Endothelial cell of umbilical vein (primary cell): ENCODE measurements at regions not wholly inside any gene's neighbourhood (a gene's known extent, or its start where the extent isn't known, plus 50 kb on each side); places are given as distances from the start of the nearest gene placed in this dataset.

ENCODE experiments used
- BruUV-seq: library from RNA; stranded (reverse); fragments of 400-500 nt; replicated peaks from 2 replicates; lab custom pipeline; 2021; lab: Mats Ljungman, UMichigan
- CTCF ChIA-PET: fragments of 300-600, 350-600 bp; sonication (Branson Sonifier 250); formaldehyde crosslinking; loops from one replicate; lab custom pipeline; 2021; ENCODE audit warnings: antibody characterized with exemption, inconsistent platforms; lab: Charles Lee
- POLR2A ChIA-PET: fragments of 300-600, 350-600 bp; sonication (Branson Sonifier 250); formaldehyde crosslinking; loops from one replicate; lab custom pipeline; 2021; ENCODE audit warnings: antibody characterized with exemption, inconsistent platforms; lab: Charles Lee
- DNase-seq: peaks from one replicate; pipeline ENCODE4 v3.0.0-alpha.2; 2011; ENCODE audit warnings: low read depth, low spot score
- FAIRE-seq: peaks from 2 replicates; lab custom pipeline; 2011; peaks lifted over from hg19 to GRCh38; lab: Jason Lieb, UNC
- H2AFZ ChIP-seq: 2 replicates; pipeline ENCODE4 v1.6.0; 2012; ENCODE audit warnings: low read depth, low read length, control low read depth, inconsistent platforms
- H3K27ac ChIP-seq: 2 replicates; pipeline ENCODE4 v1.5.1; 2011; ENCODE audit warnings: low read depth, mild to moderate bottlenecking, control low read depth, low read length, moderate library complexity; ENCODE audit not compliant: insufficient read depth
- H3K27me3 ChIP-seq, 2 experiments: 2 replicates each; pipeline versions ENCODE4 v1.6.0 to v1.6.1; 2011; ENCODE audit warnings: low read length in 2 of 2, mixed read lengths in 1 of 2; ENCODE audit not compliant: control insufficient read depth in 2 of 2, insufficient read depth in 2 of 2
- H3K36me3 ChIP-seq, 2 experiments: 2 replicates in 1 of 2; 3 replicates in 1 of 2; pipeline ENCODE4 v1.5.1; 2011; ENCODE audit warnings: low read length in 2 of 2, mild to moderate bottlenecking in 1 of 2, moderate library complexity in 1 of 2; ENCODE audit not compliant: control insufficient read depth in 2 of 2, insufficient read depth in 2 of 2; ENCODE audit errors: extremely low read depth in 1 of 2
- H3K4me1 ChIP-seq: 3 replicates; pipeline ENCODE4 v1.5.1; 2011; ENCODE audit warnings: mild to moderate bottlenecking, low read length; ENCODE audit not compliant: control insufficient read depth, insufficient read depth; ENCODE audit errors: extremely low read depth
- H3K4me2 ChIP-seq: 2 replicates; pipeline ENCODE4 v1.6.1; 2011; ENCODE audit warnings: low read length, control low read depth, mixed read lengths; ENCODE audit not compliant: insufficient read depth
- H3K4me3 ChIP-seq, 3 experiments: fragments of 200-600 bp in 1 of 3; sonication (generic), shearing (Covaris generic) in 1 of 3; replicated peaks in 1 of 3; 2 replicates each; pipeline ENCODE4 v1.5.1; 2011 to 2016; ENCODE audit warnings: control low read depth in 3 of 3, low read length in 3 of 3, mild to moderate bottlenecking in 2 of 3, inconsistent platforms in 1 of 3, low read depth in 1 of 3, moderate library complexity in 1 of 3; ENCODE audit not compliant: insufficient read depth in 1 of 3
- H3K79me2 ChIP-seq: 2 replicates; pipeline ENCODE4 v1.6.0; 2012; ENCODE audit warnings: low read length, inconsistent platforms; ENCODE audit not compliant: control insufficient read depth, insufficient read depth
- H3K9ac ChIP-seq: replicated peaks from 2 replicates; pipeline ENCODE3; 2011; ENCODE audit warnings: low read length, control low read depth; ENCODE audit not compliant: insufficient read depth; ENCODE audit errors: extremely low read depth
- H3K9me1 ChIP-seq: replicated peaks from 3 replicates; pipeline ENCODE4 v1.6.0; 2011; ENCODE audit warnings: mild to moderate bottlenecking, low read length; ENCODE audit not compliant: control insufficient read depth, insufficient read depth; ENCODE audit errors: extremely low read depth
- H3K9me3 ChIP-seq: replicated peaks from 2 replicates; pipeline ENCODE4 v1.5.1; 2012; ENCODE audit warnings: low read length, inconsistent platforms; ENCODE audit not compliant: control insufficient read depth, insufficient read depth
- H4K20me1 ChIP-seq: replicated peaks from 2 replicates; pipeline ENCODE3; 2011; ENCODE audit warnings: mild to moderate bottlenecking, low read length; ENCODE audit not compliant: control insufficient read depth, insufficient read depth; ENCODE audit errors: extremely low read depth
- EZH2 ChIP-seq: IDR thresholded peaks from 2 replicates; pipeline ENCODE4 v1.6.1; 2012; ENCODE audit warnings: borderline replicate concordance, low read depth, mild to moderate bottlenecking, moderate library complexity, low read length, inconsistent platforms; ENCODE audit not compliant: severe bottlenecking
- FOS ChIP-seq: IDR thresholded peaks from 2 replicates; pipeline ENCODE4 v1.6.1; 2011; ENCODE audit warnings: mild to moderate bottlenecking, low read length, moderate library complexity, borderline replicate concordance; ENCODE audit not compliant: insufficient read depth
- GATA2 ChIP-seq: IDR thresholded peaks from 2 replicates; pipeline ENCODE4 v1.7.0; 2011; ENCODE audit warnings: low read depth, mild to moderate bottlenecking, moderate library complexity, mixed read lengths, low read length; ENCODE audit not compliant: insufficient read length, insufficient read depth
- JUN ChIP-seq: IDR thresholded peaks from 2 replicates; pipeline ENCODE4 v1.6.1; 2011; ENCODE audit warnings: borderline replicate concordance, low read depth; ENCODE audit not compliant: insufficient read length, insufficient read depth
- MYC ChIP-seq: IDR thresholded peaks from one replicate; pipeline ENCODE4 v1.6.1; 2011; ENCODE audit warnings: mild to moderate bottlenecking, low read depth, low read length
- POLR2A ChIP-seq: IDR thresholded peaks from 2 replicates; pipeline ENCODE4 v1.6.1; 2012; ENCODE audit warnings: low read depth, mild to moderate bottlenecking, control low read depth, low read length
- POLR2AphosphoS5 ChIP-seq: IDR thresholded peaks from 2 replicates; pipeline ENCODE4 v1.6.1; 2012; ENCODE audit warnings: low read depth, mild to moderate bottlenecking, control low read depth, low read length, moderate library complexity; ENCODE audit not compliant: insufficient read depth
- dilution Hi-C: fragments of 300-500 bp; cut with MboI; formaldehyde crosslinking; loops from one replicate; pipeline ENCODE4 v1.15.0; 2019; ENCODE audit warnings: low sequenced_read_pairs; ENCODE audit not compliant: extremely low pct_ligation_motif_present
- intact Hi-C: fragments of 100-400 bp; cut with micrococcal nuclease; formaldehyde crosslinking; loops from one replicate; pipeline ENCODE4 v1.10.0; 2022
- TF ChIP-seq, protein P1 (sequence below): IDR thresholded peaks from 2 replicates; pipeline ENCODE4 v1.6.1; 2011; ENCODE audit not compliant: insufficient read depth, insufficient read length
- TF ChIP-seq, protein P2 (sequence below), 2 donors: IDR thresholded peaks; 1 replicate in 1 of 2; 2 replicates in 1 of 2; pipeline ENCODE4 v1.5.1; 2011; ENCODE audit warnings: low read length in 2 of 2, mild to moderate bottlenecking in 2 of 2, moderate library complexity in 2 of 2, control low read depth in 1 of 2, inconsistent platforms in 1 of 2, low read depth in 1 of 2; ENCODE audit not compliant: insufficient read depth in 1 of 2; ENCODE audit errors: extremely low read depth in 1 of 2

DNA sequence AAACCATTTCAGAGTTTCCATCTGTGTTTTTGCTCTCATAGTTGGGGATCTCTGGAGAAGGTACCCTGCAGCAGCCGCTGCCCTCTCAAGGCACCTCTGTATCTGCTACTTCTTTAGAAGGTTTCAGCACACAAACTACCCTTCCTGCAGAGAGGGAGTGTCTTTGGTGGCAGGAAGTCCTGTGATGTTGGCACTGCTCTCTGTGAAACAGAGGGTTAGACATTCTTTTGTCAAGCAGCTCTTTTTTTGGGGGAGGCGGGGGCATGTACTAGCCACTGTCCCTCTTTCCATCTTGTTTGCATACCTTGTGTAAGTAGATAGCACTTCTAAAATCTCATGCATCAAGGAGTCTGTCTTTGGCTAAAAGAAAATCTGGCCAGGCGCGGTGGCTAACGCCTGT, 352.6 kb downstream of the BMP4 start:
- H3K27ac ChIP-seq, result no peak overlapping the region
- BruUV-seq, result no TSS peak
- no peaks in the 10 kb centered on the region for H3K4me1 ChIP-seq
- intact Hi-C loops, result no loop called here
- ChIA-PET CTCF (no interaction called here), POLR2A (no interaction called here)
- no peak overlapping the region for H3K4me3 ChIP-seq
- no peak for DNase-seq
- no peaks in the 10 kb centered on the region for H3K36me3 ChIP-seq
- no peaks in the 10 kb centered on the region for H3K9me3 ChIP-seq
- dilution Hi-C loops, result no loop called here
- TF ChIP-seq EZH2, result no peak
- H4K20me1 ChIP-seq, result no peaks in the 10 kb centered on the region
- H3K4me2 ChIP-seq, result no peak overlapping the region
- no peaks in the 10 kb centered on the region for H3K9me1 ChIP-seq
- H3K27me3 ChIP-seq, result peaks cover 1 to 2% of the 10 kb centered on the region in 2 experiments
- H2AFZ ChIP-seq, result no peak overlapping the region
- FAIRE-seq, result no peak
- no peak overlapping the region for H3K9ac ChIP-seq
- no peaks in the 10 kb centered on the region for H3K79me2 ChIP-seq

DNA sequence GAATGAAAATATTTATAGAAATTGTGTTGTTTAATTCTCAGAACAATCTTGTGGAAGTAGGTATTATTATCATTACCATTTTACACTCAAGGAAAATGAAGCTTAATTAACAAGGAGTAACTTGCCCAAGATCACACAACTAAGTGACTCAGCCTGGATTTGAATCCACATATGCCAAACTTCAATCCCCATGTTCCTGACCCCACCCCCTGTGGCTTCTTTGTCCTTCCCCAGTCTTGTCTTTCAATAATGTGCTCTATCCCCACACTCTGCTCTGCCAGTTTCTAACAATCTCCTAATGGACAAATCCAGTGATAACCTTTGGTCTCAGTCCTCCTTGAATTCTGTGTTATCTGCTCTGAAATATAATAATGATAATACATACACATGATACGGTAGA, 355.2 kb downstream of the BMP4 start:
- H3K9ac ChIP-seq, result no peak overlapping the region
- H3K27ac ChIP-seq, result no peak overlapping the region
- no peak for FAIRE-seq
- TF ChIP-seq POLR2AphosphoS5 (no peak), POLR2A (no peak), MYC (no peak), JUN (no peak), EZH2 (no peak), GATA2 (no peak), FOS (no peak)
- TF ChIP-seq, protein P1, sequence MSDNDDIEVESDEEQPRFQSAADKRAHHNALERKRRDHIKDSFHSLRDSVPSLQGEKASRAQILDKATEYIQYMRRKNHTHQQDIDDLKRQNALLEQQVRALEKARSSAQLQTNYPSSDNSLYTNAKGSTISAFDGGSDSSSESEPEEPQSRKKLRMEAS, result no peak
- TF ChIP-seq, protein P2, sequence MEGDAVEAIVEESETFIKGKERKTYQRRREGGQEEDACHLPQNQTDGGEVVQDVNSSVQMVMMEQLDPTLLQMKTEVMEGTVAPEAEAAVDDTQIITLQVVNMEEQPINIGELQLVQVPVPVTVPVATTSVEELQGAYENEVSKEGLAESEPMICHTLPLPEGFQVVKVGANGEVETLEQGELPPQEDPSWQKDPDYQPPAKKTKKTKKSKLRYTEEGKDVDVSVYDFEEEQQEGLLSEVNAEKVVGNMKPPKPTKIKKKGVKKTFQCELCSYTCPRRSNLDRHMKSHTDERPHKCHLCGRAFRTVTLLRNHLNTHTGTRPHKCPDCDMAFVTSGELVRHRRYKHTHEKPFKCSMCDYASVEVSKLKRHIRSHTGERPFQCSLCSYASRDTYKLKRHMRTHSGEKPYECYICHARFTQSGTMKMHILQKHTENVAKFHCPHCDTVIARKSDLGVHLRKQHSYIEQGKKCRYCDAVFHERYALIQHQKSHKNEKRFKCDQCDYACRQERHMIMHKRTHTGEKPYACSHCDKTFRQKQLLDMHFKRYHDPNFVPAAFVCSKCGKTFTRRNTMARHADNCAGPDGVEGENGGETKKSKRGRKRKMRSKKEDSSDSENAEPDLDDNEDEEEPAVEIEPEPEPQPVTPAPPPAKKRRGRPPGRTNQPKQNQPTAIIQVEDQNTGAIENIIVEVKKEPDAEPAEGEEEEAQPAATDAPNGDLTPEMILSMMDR (IDR thresholded peaks at IDR 0.05; ENCODE audit: extremely low read depth in 1 of 2, insufficient read depth in 1 of 2, low read depth in 1 of 2, low read length in 2 of 2), result no peak
- no peaks in the 10 kb centered on the region for H3K79me2 ChIP-seq
- dilution Hi-C loops (no loop called here), intact Hi-C loops (no loop called here)
- no peak for DNase-seq
- no peaks in the 10 kb centered on the region for H3K9me3 ChIP-seq
- no peaks in the 10 kb centered on the region for H3K4me1 ChIP-seq
- H3K9me1 ChIP-seq, result no peaks in the 10 kb centered on the region
- ChIA-PET POLR2A (no interaction called here), CTCF (no interaction called here)
- BruUV-seq, result no TSS peak
- H3K36me3 ChIP-seq, result no peaks in the 10 kb centered on the region
- no peak overlapping the region for H3K4me3 ChIP-seq
- H4K20me1 ChIP-seq, result no peaks in the 10 kb centered on the region
- no peak overlapping the region for H3K4me2 ChIP-seq
- H3K27me3 ChIP-seq, result no peaks in the 10 kb centered on the region
- H2AFZ ChIP-seq, result no peak overlapping the region
